ENCODE measurements at regions not wholly inside any gene's neighbourhood (a gene's known extent, or its start where the extent isn't known, plus 50 kb on each side); places are given as distances from the start of the nearest gene placed in this dataset.
"Not testable (repeated sequence)": the region's sequence is repeated elsewhere in the genome, so short reads cannot be mapped to it uniquely, and the experiment has no call there.

DNA sequence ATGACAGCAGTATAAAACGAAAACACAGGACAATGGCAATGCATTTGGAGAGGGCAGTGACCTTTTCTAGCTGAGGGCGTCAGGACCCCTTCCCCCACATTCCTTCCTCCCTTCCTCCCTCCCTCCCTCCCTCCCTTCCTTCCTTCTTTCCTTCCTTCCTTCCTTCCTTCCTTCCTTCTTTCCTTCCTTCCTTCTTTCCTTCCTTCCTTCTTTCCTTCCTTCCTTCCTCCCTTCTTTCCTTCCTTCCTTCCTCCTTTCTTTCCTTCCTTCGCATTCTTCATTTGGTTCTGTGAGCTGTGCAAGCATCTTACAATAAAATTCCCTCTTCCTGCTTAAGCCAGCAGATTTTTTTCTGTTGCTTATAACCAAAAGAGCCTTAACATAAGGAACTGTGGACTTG, 76.7 kb upstream of the FYN start:
- not testable (repeated sequence) for H3K36me3 Mint-ChIP-seq (ENCODE audit: low read depth); H3K4me1 Mint-ChIP-seq; H3K4me3 Mint-ChIP-seq; DNase-seq; H3K27ac Mint-ChIP-seq; H3K9me3 Mint-ChIP-seq
- peaks cover 27% of the 10 kb centered on the region for H3K27me3 Mint-ChIP-seq
- intact Hi-C loops (cut with micrococcal nuclease): loop anchor here (5.0 kb wide), 1 partner anchor 63 kb away; no protein-coding TSS in a partner anchor

DNA sequence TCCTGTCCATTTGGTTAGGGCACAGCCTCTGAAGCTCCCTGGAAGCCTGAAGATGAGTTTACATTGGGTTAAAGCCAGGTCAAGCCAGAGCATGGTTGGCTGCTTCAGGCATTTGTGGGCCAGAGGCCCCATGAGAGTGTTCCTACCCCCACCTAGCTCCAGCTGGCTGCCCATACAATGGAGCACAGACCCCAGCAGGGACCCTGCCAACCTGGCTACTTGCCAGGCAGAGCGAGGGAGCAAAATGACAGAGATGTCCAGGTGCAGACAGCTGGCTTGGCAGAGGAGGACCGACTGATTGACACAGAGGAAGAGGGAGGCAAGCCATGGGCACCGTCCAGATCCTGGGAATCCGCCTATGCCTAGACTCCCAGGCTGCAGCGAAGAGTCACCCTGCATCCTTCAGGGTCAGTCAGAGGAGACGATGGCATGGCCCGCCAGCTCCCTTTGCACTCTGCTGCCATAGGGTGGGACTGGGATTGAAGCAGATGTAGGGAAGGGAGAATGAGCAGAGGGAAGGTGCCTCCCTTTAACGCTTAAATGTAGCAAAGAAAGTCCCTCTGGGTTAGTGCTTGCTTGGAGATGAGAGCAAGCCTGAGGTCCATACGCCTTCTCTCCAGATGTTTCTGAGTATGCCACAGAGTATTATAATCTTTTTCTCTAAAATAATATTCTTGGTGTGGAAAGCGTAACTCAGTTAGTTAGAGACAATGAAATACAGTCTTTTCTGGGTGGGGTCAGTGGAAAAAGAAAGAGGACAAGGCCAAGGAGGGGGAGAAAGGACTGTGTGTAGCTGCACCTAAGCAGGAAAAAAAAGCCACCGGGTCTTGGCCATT, 77.6 kb upstream of the FYN start:
- no peak for DNase-seq
- H3K27ac Mint-ChIP-seq: no peak overlapping the region
- H3K4me1 Mint-ChIP-seq: peaks cover 9% of the 10 kb centered on the region
- H3K4me3 Mint-ChIP-seq: no peak overlapping the region
- no peaks in the 10 kb centered on the region for H3K36me3 Mint-ChIP-seq (ENCODE audit: low read depth)
- intact Hi-C loops (cut with micrococcal nuclease): loop anchor here (5.0 kb wide), 1 partner anchor 64 kb away; no protein-coding TSS in a partner anchor
- no peaks in the 10 kb centered on the region for H3K9me3 Mint-ChIP-seq
- peaks cover 27% of the 10 kb centered on the region for H3K27me3 Mint-ChIP-seq

DNA sequence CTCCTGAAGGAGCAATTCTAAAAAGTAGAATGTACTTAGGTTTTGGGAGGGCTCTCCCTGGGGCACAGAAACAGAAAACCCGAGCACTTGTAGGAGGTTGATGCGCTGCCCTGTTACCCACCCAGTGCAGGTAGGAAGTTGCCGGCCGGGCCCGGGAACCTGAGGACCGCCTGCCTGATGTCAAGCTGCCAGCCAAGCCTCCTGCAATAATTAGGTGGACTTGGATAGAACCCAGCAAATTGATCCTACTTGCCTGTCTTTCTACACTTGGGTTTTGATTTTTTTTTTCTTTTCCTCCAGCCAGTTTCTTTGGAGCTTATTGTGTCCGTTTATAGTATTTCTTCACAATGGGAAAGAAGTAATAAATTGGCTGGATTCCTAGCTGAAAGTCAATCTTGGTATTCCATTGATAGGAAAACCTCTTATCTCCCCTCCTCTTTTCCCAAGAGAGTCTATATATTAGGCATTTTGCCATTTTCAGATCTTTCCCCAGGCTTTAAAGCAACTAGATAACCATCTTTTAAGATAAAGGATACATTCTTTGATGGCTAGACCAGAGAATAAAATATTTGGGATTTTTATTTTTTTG, 78.3 kb upstream of the FYN start:
- H3K36me3 Mint-ChIP-seq (ENCODE audit: low read depth): no peaks in the 10 kb centered on the region
- H3K27me3 Mint-ChIP-seq: peaks cover 27% of the 10 kb centered on the region
- no peaks in the 10 kb centered on the region for H3K9me3 Mint-ChIP-seq
- no peak overlapping the region for H3K27ac Mint-ChIP-seq
- H3K4me3 Mint-ChIP-seq: no peak overlapping the region
- no peak for DNase-seq
- intact Hi-C loops (cut with micrococcal nuclease): loop anchor here (5.0 kb wide), 1 partner anchor 64 kb away; no protein-coding TSS in a partner anchor
- H3K4me1 Mint-ChIP-seq: peaks cover 9% of the 10 kb centered on the region

DNA sequence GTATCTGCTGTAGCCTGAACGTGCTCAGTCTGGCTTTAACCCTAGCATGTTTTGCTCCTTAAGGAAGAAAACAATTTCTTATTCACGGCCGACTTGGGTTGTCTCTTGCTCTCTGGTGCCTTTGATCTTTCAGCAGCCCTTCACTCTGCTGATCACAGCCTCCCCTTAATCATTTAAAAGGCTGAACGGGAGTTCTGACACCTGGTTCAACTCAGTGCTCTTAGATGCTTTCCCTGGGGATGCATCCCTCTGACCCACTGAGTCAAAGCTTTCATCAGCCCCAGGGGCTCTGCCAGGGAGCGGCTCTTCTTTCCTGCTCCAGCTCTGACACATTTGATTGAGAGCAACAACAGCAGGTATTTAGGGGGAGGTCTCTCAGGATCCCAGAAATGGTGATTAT, 79.0 kb upstream of the FYN start:
- DNase-seq: no peak
- no peaks in the 10 kb centered on the region for H3K9me3 Mint-ChIP-seq
- peaks cover 25% of the 10 kb centered on the region for H3K27me3 Mint-ChIP-seq
- intact Hi-C loops (cut with micrococcal nuclease): loop anchor here (5.0 kb wide), 1 partner anchor 65 kb away; no protein-coding TSS in a partner anchor
- H3K27ac Mint-ChIP-seq: no peak overlapping the region
- no peaks in the 10 kb centered on the region for H3K36me3 Mint-ChIP-seq (ENCODE audit: low read depth)
- H3K4me1 Mint-ChIP-seq: peaks cover 9% of the 10 kb centered on the region
- H3K4me3 Mint-ChIP-seq: no peak overlapping the region

DNA sequence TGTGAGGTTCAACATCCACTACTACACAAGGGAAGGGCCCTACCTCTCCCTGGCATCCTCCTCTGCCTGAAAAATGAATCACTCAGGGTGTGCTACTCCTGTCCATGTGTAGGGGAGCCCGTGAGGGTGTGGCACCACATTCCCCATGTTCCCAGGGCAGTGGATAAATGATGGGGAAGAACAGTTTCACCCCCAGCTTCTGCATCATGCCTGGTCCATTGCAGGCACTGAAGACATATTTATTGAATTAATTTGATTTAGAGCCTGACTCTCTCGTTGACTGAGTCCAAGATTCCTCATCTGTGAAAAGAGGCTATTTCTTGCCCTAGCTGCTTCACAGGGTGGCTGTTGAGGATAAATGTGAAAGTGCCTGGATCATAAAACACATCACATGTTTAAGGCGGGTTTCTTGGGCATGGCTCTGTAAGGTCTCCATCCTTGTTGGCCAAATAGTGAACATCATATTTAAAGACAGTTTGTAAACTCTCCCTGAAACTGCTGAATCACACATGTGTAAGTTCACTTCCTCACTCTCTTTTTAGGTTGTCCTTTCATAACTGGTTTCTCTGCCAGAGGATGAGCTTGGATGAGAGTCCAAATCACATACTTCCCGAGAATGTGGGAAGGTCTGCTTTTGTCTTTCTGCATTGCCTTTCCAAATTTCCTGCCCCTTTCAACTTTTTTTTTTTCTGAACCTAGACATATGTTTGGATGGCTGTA, 79.7 kb upstream of the FYN start:
- Mint-ChIP-seq H3K36me3 (ENCODE audit: low read depth) (no peaks in the 10 kb centered on the region), H3K27ac (no peak overlapping the region), H3K9me3 (no peaks in the 10 kb centered on the region), H3K4me1 (peaks cover 9% of the 10 kb centered on the region), H3K4me3 (no peak overlapping the region), H3K27me3 (peaks cover 25% of the 10 kb centered on the region)
- no peak for DNase-seq
- intact Hi-C loops (cut with micrococcal nuclease): loop anchor here (5.0 kb wide), 1 partner anchor 66 kb away; no protein-coding TSS in a partner anchor

DNA sequence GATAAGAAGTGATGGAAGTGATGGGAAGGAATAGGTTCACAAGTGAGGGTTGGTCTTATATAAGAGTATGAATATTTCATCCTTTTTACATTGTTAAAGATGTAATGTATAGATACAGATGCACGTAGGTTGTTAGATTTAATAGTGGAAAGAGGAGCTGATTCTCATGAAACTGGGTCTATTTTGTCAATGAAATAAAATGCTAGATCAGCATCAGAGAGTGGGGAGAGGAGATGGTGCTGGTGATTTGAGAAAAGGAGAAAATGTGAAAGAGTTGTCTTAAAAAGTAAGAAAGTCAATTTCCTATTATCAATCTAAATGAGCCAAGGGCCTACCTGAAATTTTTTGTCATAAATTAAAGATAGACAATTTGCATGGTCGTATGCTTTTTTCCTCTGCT, 82.8 kb upstream of the FYN start:
- Mint-ChIP-seq H3K9me3 (no peaks in the 10 kb centered on the region), H3K4me3 (no peak overlapping the region), H3K27ac (no peak overlapping the region), H3K27me3 (peaks cover 17% of the 10 kb centered on the region), H3K36me3 (ENCODE audit: low read depth) (no peaks in the 10 kb centered on the region), H3K4me1 (peaks cover 9% of the 10 kb centered on the region)
- DNase-seq: no peak
- intact Hi-C loops (cut with micrococcal nuclease): no loop called here

DNA sequence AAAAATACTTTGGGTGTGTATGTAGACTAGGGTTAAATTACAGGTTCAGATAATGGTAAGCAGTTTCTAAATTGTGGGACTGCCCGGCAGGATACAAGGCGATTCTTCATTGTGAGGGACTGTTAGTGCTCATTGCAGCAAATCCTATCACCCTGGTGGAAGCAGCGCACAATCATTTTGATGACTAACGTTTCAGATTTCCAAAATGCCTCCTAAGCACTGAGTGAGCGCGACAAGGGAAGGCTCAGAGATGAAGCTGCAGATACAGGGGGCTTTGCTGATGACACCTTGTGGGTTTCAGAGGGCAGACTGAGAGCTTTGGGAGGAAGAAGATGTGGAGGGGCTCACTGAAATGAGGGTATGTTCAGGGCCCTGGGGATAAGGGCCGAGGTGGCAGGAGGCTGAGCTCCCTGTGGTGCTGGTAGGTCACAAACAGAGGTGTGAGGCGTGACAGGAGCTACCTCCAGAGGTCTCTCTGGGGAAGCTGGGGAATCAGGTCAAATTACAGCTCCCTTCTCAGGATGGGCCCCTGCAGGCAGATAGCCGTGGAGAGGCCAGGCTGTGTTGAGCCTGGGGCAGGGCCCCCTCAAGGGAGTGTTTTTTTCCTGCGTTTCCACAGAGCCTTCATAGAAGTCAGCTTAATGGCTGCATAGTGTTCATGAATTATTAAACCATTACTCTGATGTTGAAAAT, 84.5 kb upstream of the FYN start:
- Mint-ChIP-seq H3K27me3 (peaks cover 8% of the 10 kb centered on the region), H3K4me3 (no peak overlapping the region), H3K4me1 (peaks cover 7% of the 10 kb centered on the region), H3K36me3 (ENCODE audit: low read depth) (no peaks in the 10 kb centered on the region), H3K27ac (no peak overlapping the region), H3K9me3 (no peaks in the 10 kb centered on the region)
- DNase-seq: no peak
- intact Hi-C loops (cut with micrococcal nuclease): no loop called here

DNA sequence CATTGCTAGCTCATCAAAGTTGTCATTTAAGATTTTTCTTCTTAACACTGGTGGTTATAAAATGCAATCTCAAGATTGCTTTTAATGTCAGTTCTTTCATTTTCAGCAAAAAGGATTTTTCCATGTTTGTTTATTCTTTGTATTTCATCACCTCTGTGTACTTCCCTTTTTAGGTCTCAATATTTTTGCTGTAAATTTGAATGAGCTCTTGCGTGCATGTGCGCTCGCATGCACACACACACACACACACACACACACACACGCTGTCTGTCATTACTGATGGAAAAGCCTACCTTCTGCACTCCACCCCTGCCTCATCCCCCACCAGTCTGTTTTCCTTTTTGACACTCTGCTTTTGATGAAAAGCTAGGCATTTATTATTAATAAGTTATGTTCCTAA, 85.3 kb upstream of the FYN start:
- no peak overlapping the region for H3K4me3 Mint-ChIP-seq
- H3K27me3 Mint-ChIP-seq: peaks cover 6% of the 10 kb centered on the region
- intact Hi-C loops (cut with micrococcal nuclease): no loop called here
- H3K9me3 Mint-ChIP-seq: no peaks in the 10 kb centered on the region
- no peaks in the 10 kb centered on the region for H3K36me3 Mint-ChIP-seq (ENCODE audit: low read depth)
- H3K27ac Mint-ChIP-seq: no peak overlapping the region
- no peak for DNase-seq
- peaks cover 1% of the 10 kb centered on the region for H3K4me1 Mint-ChIP-seq

DNA sequence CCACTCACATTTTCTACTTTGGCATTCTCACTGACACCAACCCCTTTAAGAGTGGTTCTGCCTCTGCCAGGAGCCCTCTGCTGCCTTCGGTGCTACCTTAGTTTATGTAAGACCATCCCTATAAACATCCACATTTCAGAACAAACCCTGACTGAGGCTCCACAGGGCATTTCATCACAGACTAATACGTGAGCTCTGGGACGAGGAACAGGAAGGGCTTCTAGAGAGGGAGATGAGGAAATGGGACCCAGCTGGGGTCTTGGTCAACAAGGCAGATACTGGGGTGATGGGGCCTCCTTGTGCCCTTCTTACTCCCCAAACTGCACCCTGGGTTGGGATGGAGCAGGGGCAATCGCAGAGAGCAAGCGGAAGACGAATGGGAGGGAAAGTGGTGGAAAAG, 86.5 kb upstream of the FYN start:
- H3K27ac Mint-ChIP-seq: no peak overlapping the region
- no peak for DNase-seq
- H3K4me1 Mint-ChIP-seq: no peaks in the 10 kb centered on the region
- H3K27me3 Mint-ChIP-seq: peaks cover 7% of the 10 kb centered on the region
- no peaks in the 10 kb centered on the region for H3K36me3 Mint-ChIP-seq (ENCODE audit: low read depth)
- H3K4me3 Mint-ChIP-seq: no peak overlapping the region
- no peaks in the 10 kb centered on the region for H3K9me3 Mint-ChIP-seq
- intact Hi-C loops (cut with micrococcal nuclease): no loop called here

DNA sequence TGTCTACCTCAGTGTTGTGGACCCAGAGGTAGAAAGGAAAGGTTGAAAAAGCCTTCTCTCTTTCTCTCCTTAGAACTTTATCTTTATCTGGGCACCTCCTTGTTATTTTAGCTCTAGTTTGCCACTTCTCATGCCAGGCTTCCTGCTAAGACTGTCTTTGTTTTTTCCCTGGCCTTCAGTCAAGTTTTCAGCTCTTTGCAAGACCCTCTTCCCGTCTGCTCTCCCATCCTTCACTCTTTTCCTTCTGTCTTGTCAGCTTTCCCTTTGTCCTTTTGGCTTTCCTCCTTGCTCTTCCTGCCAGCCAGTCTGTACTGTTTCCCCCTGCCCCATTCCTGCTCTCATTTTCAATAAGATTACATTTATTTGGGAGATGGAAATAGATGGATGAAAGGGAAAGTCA, 86.8 kb upstream of the CCN6 start:
- Mint-ChIP-seq H3K27ac (no peak overlapping the region), H3K4me3 (no peak overlapping the region), H3K36me3 (ENCODE audit: low read depth) (peaks cover 1% of the 10 kb centered on the region), H3K4me1 (peaks cover 5% of the 10 kb centered on the region), H3K9me3 (peaks cover 3% of the 10 kb centered on the region), H3K27me3 (peaks cover 24% of the 10 kb centered on the region)
- DNase-seq: no peak
- intact Hi-C loops (cut with micrococcal nuclease): no loop called here

DNA sequence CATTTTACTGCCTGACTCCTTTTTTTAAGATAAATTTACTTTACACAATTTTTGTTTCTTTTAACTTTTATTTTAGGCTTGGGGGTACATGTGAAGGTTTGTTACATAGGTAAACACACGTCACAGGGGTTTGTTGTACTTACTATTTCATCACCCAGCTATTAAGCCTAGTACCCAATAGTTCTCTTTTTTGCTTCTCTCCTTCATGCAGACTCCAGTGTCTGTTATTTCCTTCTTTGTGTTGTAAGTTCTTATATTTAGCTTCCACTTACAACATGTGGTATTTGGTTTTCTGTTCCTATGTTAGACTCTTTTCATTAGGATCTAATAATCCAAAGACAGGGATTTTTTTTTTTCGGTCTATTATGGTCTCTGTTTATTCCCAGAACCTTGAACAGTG, 83.5 kb upstream of the CCN6 start:
- DNase-seq: no peak
- peaks cover 3% of the 10 kb centered on the region for H3K9me3 Mint-ChIP-seq
- peaks cover 18% of the 10 kb centered on the region for H3K27me3 Mint-ChIP-seq
- H3K36me3 Mint-ChIP-seq (ENCODE audit: low read depth): peaks cover 1% of the 10 kb centered on the region
- H3K4me3 Mint-ChIP-seq: no peak overlapping the region
- peaks cover 34% of the 10 kb centered on the region for H3K4me1 Mint-ChIP-seq
- intact Hi-C loops (cut with micrococcal nuclease): loop anchor here (5.0 kb wide), 1 partner anchor 488 kb away; the partner anchor contains the start of gene REV3L
- H3K27ac Mint-ChIP-seq: no peak overlapping the region

DNA sequence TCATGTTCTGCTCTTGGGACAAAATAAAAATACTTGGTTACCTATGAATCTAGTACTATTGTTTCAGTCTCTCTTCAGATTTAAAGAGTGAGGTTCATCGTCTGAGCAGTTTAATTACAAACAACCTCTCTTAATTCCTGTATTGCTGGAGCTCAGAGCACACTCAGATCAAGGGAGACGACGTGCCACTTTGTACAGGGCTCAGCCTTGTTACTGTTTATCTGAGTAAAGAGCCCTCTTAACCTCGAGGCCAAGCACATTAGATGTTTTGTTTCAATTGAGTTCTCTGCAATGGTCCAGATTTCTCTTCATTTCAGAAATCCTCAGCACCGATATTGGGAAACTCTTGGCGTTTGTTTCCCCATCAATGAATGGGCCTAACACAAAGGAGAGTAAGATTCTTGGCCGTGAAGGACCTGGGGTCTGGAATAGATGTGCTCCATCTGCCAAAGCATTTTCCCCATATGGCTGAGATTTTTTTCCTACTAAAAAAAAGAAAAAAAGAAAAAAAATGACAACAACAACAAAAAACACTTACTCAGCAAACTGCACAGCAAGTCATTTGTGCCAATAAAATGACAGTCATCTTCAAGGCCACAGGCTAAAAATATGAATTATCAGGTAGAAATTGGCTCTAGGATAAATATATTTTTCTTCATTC, 82.6 kb upstream of the CCN6 start:
- Mint-ChIP-seq H3K4me1 (peaks cover 42% of the 10 kb centered on the region), H3K27me3 (peaks cover 13% of the 10 kb centered on the region), H3K9me3 (peaks cover 3% of the 10 kb centered on the region), H3K4me3 (no peak overlapping the region), H3K27ac (no peak overlapping the region), H3K36me3 (ENCODE audit: low read depth) (peaks cover 1% of the 10 kb centered on the region)
- no peak for DNase-seq
- intact Hi-C loops (cut with micrococcal nuclease): loop anchor here (5.0 kb wide), 1 partner anchor 489 kb away; the partner anchor contains the start of gene REV3L

DNA sequence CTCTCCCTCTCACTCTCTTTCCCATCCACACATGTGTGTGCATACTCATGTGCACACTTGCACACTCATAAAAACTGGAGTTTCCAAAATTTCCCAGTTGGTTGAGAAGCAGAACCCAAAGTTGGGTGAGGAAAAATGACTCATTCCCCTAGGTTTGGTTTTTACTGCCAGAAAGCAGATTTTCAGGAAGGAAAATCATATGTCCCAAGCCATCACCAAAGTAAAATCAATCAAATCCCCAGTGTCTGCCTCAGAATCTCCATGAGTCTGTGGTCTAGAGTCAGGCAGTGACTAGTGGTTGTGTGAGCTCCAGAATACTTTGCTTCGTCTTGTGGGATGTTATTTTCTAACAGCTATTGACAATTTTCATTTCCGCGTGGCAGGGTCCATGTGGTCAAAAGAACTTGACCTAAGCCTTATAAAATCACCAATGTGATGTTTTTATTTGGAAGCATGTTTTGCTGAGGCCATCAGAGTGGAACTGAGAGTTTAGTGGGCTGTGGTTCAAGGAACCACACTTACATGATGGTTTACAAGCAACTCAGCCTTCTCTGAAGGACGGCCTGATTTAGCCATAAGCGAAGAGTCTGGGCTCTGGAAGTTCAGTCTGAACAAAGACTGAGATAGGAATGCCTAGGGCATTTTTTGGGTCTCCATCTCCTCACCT, 81.9 kb upstream of the CCN6 start:
- H3K9me3 Mint-ChIP-seq: peaks cover 3% of the 10 kb centered on the region
- intact Hi-C loops (cut with micrococcal nuclease): loop anchor here (5.0 kb wide), 1 partner anchor 490 kb away; the partner anchor contains the start of gene REV3L
- peaks cover 11% of the 10 kb centered on the region for H3K27me3 Mint-ChIP-seq
- DNase-seq: no peak
- peaks cover 48% of the 10 kb centered on the region for H3K4me1 Mint-ChIP-seq
- H3K27ac Mint-ChIP-seq: peak overlapping the region; percentile 1
- H3K4me3 Mint-ChIP-seq: no peak overlapping the region
- H3K36me3 Mint-ChIP-seq (ENCODE audit: low read depth): peaks cover 1% of the 10 kb centered on the region

All from activated CD4-positive, alpha-beta T cell treated with anti-CD3 and anti-CD28 coated beads, Interleukin-2, amount 10 ng/mL, durations not matched to agents 24 days and 14 days (primary cell).